Neural cell (in vitro differentiated cells): ENCODE measurements at regions not wholly inside any gene's neighbourhood (a gene's known extent, or its start where the extent isn't known, plus 50 kb on each side); places are given as distances from the start of the nearest gene placed in this dataset.

Source experiments
- H2AFZ ChIP-seq: fragments of 200-600, 300-800 bp; sonication (generic), shearing (Covaris generic); 2 replicates; pipeline ENCODE4 v1.6.0; 2014; ENCODE audit warnings: low read depth, mild to moderate bottlenecking, antibody characterized with exemption, low read length, moderate library complexity
- H3F3A ChIP-seq: fragments of 200-600 bp; shearing (Covaris generic); 2 replicates; pipeline ENCODE4 v1.6.1; 2016; ENCODE audit warnings: mild to moderate bottlenecking, moderate library complexity, mixed read lengths, antibody characterized with exemption, low read length; ENCODE audit not compliant: insufficient read depth, poor library complexity, severe bottlenecking
- H3K27ac ChIP-seq: fragments of 200-600, 300-800 bp; sonication (generic), shearing (Covaris generic); 2 replicates; pipeline ENCODE4 v1.5.1; 2014; ENCODE audit warnings: mild to moderate bottlenecking, low read length, moderate library complexity
- H3K27me3 ChIP-seq: fragments of 300-800, 200-600 bp; sonication (generic), shearing (Covaris generic); 2 replicates; pipeline ENCODE4 v1.6.0; 2014; ENCODE audit warnings: mild to moderate bottlenecking, low read depth, low read length, moderate library complexity; ENCODE audit not compliant: insufficient read depth
- H3K36me3 ChIP-seq: fragments of 300-800, 200-600 bp; sonication (generic), shearing (Covaris generic); 2 replicates; pipeline ENCODE4 v1.5.1; 2014; ENCODE audit warnings: mild to moderate bottlenecking, antibody characterized with exemption, low read length, moderate library complexity; ENCODE audit not compliant: insufficient read depth
- H3K4me2 ChIP-seq: fragments of 300-800, 200-600 bp; sonication (generic), shearing (Covaris generic); 2 replicates; pipeline ENCODE4 v1.6.0; 2014; ENCODE audit warnings: mild to moderate bottlenecking, low read length
- H3K4me3 ChIP-seq: fragments of 300-800, 200-600 bp; sonication (generic), shearing (Covaris generic); 2 replicates; pipeline ENCODE4 v1.5.1; 2014; ENCODE audit warnings: mild to moderate bottlenecking, low read length, moderate library complexity
- H3K79me2 ChIP-seq: fragments of 200-600 bp; shearing (Covaris generic); replicated peaks from 2 replicates; pipeline ENCODE4 v1.6.0; 2014; ENCODE audit warnings: mild to moderate bottlenecking, low read length, moderate library complexity; ENCODE audit not compliant: insufficient read depth
- H3K9ac ChIP-seq: fragments of 300-800, 200-600 bp; sonication (generic), shearing (Covaris generic); 2 replicates; pipeline ENCODE4 v1.6.1; 2016; ENCODE audit warnings: mild to moderate bottlenecking, low read length, mixed read lengths
- H3K9me2 ChIP-seq: fragments of 200-600 bp; shearing (Covaris generic); 2 replicates; pipeline ENCODE4 v1.6.1; 2016; ENCODE audit warnings: mild to moderate bottlenecking, low read length, mixed read lengths; ENCODE audit not compliant: insufficient read depth
- H3K9me3 ChIP-seq: fragments of 200-600, 300-800 bp; sonication (generic), shearing (Covaris generic); 2 replicates; pipeline ENCODE4 v1.6.1; 2016; ENCODE audit warnings: mild to moderate bottlenecking, mixed run types, low read length, moderate library complexity, mixed read lengths
- H4K20me1 ChIP-seq: fragments of 200-600 bp; shearing (Covaris generic); 2 replicates; pipeline ENCODE4 v1.6.1; 2016; ENCODE audit warnings: mild to moderate bottlenecking, mixed run types; ENCODE audit not compliant: insufficient read depth
- CTCF ChIP-seq: fragments of 450-650 bp; IDR thresholded peaks from 2 replicates; pipeline ENCODE4 v1.5.1; 2014; ENCODE audit warnings: antibody characterized with exemption, mild to moderate bottlenecking, moderate library complexity; ENCODE audit not compliant: poor library complexity, severe bottlenecking
- EP300 ChIP-seq: fragments of 450-650 bp; conservative IDR thresholded peaks from 2 replicates; pipeline ENCODE4 v1.6.1; 2014; ENCODE audit warnings: antibody characterized with exemption, mild to moderate bottlenecking, moderate library complexity; ENCODE audit not compliant: poor library complexity, severe bottlenecking
- EZH2 ChIP-seq: fragments of 200-600, 300-800 bp; shearing (Covaris generic), sonication (generic); IDR thresholded peaks from 2 replicates; pipeline ENCODE4 v1.6.1; 2014; ENCODE audit warnings: antibody characterized with exemption, low read length, borderline replicate concordance, mild to moderate bottlenecking; ENCODE audit not compliant: insufficient read depth, poor library complexity, severe bottlenecking
- MXI1 ChIP-seq: fragments of 450-650 bp; conservative IDR thresholded peaks from 2 replicates; pipeline ENCODE4 v1.6.1; 2014; ENCODE audit warnings: antibody characterized with exemption, mild to moderate bottlenecking; ENCODE audit not compliant: poor library complexity, severe bottlenecking
- POLR2AphosphoS5 ChIP-seq: IDR thresholded peaks from 2 replicates; pipeline ENCODE4 v1.6.1; 2012
- RAD21 ChIP-seq: fragments of 450-650 bp; conservative IDR thresholded peaks from 2 replicates; pipeline ENCODE4 v1.6.1; 2014; ENCODE audit warnings: antibody characterized with exemption, mild to moderate bottlenecking, moderate library complexity
- REST ChIP-seq: IDR thresholded peaks from 2 replicates; pipeline ENCODE4 v1.6.1; 2012; ENCODE audit warnings: borderline replicate concordance
- SMC3 ChIP-seq: fragments of 450-650 bp; conservative IDR thresholded peaks from 2 replicates; pipeline ENCODE4 v1.6.1; 2014; ENCODE audit warnings: antibody characterized with exemption, mild to moderate bottlenecking, moderate library complexity; ENCODE audit not compliant: poor library complexity
- TAF1 ChIP-seq: IDR thresholded peaks from 2 replicates; pipeline ENCODE4 v1.6.1; 2012; ENCODE audit warnings: low read depth

- H3K79me2 ChIP-seq: no peaks in the 10 kb centered on the region
- TF ChIP-seq POLR2AphosphoS5 (no peak), TAF1 (no peak), SMC3 (no peak), RAD21 (no peak), EZH2 (no peak), CTCF (no peak), MXI1 (no peak), EP300 (no peak), REST (no peak)
- no peak overlapping the region for H2AFZ ChIP-seq
Measured at GRCh38 chr1:119260506-119260905, 108.1 kb upstream of the HAO2 start.

GRCh38 chr1:119266386-119266785 is 102.2 kb upstream of the HAO2 start:
- H2AFZ ChIP-seq: no peak overlapping the region

More at GRCh38 chr1:119260506-119260905, 108.1 kb upstream of the HAO2 start:
- Histone ChIP-seq H3K27ac (no peak overlapping the region), H3K4me3 (no peak overlapping the region), H3K9me3 (no peaks in the 10 kb centered on the region), H3K36me3 (no peaks in the 10 kb centered on the region), H3K9me2 (no peaks in the 10 kb centered on the region), H3K9ac (no peak overlapping the region), H3K27me3 (no peaks in the 10 kb centered on the region), H3F3A (no peaks in the 10 kb centered on the region), H3K4me2 (no peak overlapping the region), H4K20me1 (no peaks in the 10 kb centered on the region)

More at GRCh38 chr1:119266386-119266785, 102.2 kb upstream of the HAO2 start:
- Histone ChIP-seq H3K27me3 (no peaks in the 10 kb centered on the region), H3K9me2 (no peaks in the 10 kb centered on the region), H3K9ac (no peak overlapping the region), H3K9me3 (no peaks in the 10 kb centered on the region), H3K27ac (no peak overlapping the region), H3K36me3 (no peaks in the 10 kb centered on the region), H3K4me3 (no peak overlapping the region), H3K4me2 (no peak overlapping the region), H3K79me2 (no peaks in the 10 kb centered on the region), H4K20me1 (no peaks in the 10 kb centered on the region), H3F3A (no peaks in the 10 kb centered on the region)
- TF ChIP-seq TAF1: no peak
- TF ChIP-seq MXI1: no peak
- no peak for TF ChIP-seq REST
- TF ChIP-seq CTCF: no peak
- TF ChIP-seq POLR2AphosphoS5: no peak
- TF ChIP-seq EP300: no peak
- TF ChIP-seq EZH2: no peak
